ENCODE measurements at regions not wholly inside any gene's neighbourhood (a gene's known extent, or its start where the extent isn't known, plus 50 kb on each side); places are given as distances from the start of the nearest gene placed in this dataset.

DNA sequence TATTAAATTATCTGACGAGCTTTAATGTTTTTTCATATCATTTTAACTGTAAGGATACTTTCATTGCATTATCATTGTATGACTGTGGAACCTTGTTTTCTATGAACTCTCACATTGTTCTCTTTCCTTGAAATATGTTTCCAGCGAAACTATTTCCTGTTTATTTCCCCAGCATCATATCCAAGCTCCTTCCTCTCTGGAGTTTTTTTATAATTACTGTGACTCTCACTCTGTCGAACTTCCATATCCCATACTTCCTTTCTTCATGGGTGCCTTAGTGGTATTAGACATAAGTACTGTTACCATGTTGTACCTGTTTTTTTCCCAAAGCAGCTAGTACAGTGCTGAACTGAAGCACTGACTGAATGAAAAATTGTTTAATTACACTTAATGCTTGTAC, 373.6 kb upstream of the CNTN3 start (continued):
- TF ChIP-seq FOXM1 (IDR thresholded peaks at IDR 0.05; ENCODE audit: low read depth): no peak
- no peak for TF ChIP-seq ZBTB33 (IDR thresholded peaks at IDR 0.05; ENCODE audit: borderline replicate concordance, low read depth)
- TF ChIP-seq GABPA (IDR thresholded peaks at IDR 0.05; ENCODE audit: low read depth): no peak
- no peak for TF ChIP-seq EP300 (IDR thresholded peaks at IDR 0.05; ENCODE audit: borderline replicate concordance in 1 of 2, low read depth in 1 of 2, low read length in 1 of 2)
- no peak for TF ChIP-seq RCOR1 (IDR thresholded peaks at IDR 0.05; ENCODE audit: low read length)
- TF ChIP-seq CHD2 (IDR thresholded peaks at IDR 0.05; ENCODE audit: low read length, partially characterized antibody): no peak
- TF ChIP-seq RXRA (IDR thresholded peaks at IDR 0.05; ENCODE audit: borderline replicate concordance, low read depth): no peak
- no peak for TF ChIP-seq SIN3A (IDR thresholded peaks at IDR 0.05; ENCODE audit: borderline replicate concordance, low read depth, low read length)
- TF ChIP-seq YY1 (IDR thresholded peaks at IDR 0.05; ENCODE audit: low read depth): no peak
- TF ChIP-seq, protein P1, sequence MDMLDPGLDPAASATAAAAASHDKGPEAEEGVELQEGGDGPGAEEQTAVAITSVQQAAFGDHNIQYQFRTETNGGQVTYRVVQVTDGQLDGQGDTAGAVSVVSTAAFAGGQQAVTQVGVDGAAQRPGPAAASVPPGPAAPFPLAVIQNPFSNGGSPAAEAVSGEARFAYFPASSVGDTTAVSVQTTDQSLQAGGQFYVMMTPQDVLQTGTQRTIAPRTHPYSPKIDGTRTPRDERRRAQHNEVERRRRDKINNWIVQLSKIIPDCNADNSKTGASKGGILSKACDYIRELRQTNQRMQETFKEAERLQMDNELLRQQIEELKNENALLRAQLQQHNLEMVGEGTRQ (IDR thresholded peaks at IDR 0.05; ENCODE audit: borderline replicate concordance, low read depth, low read length): no peak
- no peak for TF ChIP-seq FOSL2 (IDR thresholded peaks at IDR 0.05; ENCODE audit: borderline replicate concordance, low read depth)
- TF ChIP-seq SMC3 (IDR thresholded peaks at IDR 0.05; ENCODE audit: low read depth, low read length): no peak

GRCh38 chr3:74992898-74993297, 378.4 kb upstream of the CNTN3 start:
- Histone ChIP-seq H3K4me1 (ENCODE audit: control insufficient read depth in 1 of 2, insufficient read depth in 2 of 2, low read depth in 1 of 2, low read length in 1 of 2) (no peaks in the 10 kb centered on the region), H3K4me3 (ENCODE audit: low read depth in 2 of 2, low read length in 1 of 2) (no peak overlapping the region), H3K27me3 (ENCODE audit: insufficient read depth) (no peaks in the 10 kb centered on the region), H3K36me3 (replicated peaks in 1 of 2; ENCODE audit: control insufficient read depth in 1 of 2, insufficient read depth in 2 of 2, low read length in 1 of 2) (no peaks in the 10 kb centered on the region), H3K9me2 (no peaks in the 10 kb centered on the region), H2AFZ (ENCODE audit: low read depth) (no peak overlapping the region), H3F3A (replicated peaks; ENCODE audit: insufficient read depth) (no peaks in the 10 kb centered on the region), H3K4me2 (no peak overlapping the region), H3K79me2 (ENCODE audit: insufficient read depth) (no peaks in the 10 kb centered on the region), H3K27ac (ENCODE audit: low read depth in 2 of 2, low read length in 1 of 2) (no peak overlapping the region), H4K20me1 (ENCODE audit: insufficient read depth) (no peaks in the 10 kb centered on the region), H3K9me3 (no peaks in the 10 kb centered on the region), H3K9ac (no peak overlapping the region)
- DNase-seq: no peak
- ChIA-PET CTCF (interaction anchor here (2.2 kb wide), 1 partner anchor 8 kb away, joined by 9 read pairs; no protein-coding TSS in a partner anchor), POLR2A (no interaction called here)
- no peak for TF ChIP-seq MEF2A (IDR thresholded peaks at IDR 0.05; ENCODE audit: borderline replicate concordance, low read depth)
- TF ChIP-seq, protein P2, sequence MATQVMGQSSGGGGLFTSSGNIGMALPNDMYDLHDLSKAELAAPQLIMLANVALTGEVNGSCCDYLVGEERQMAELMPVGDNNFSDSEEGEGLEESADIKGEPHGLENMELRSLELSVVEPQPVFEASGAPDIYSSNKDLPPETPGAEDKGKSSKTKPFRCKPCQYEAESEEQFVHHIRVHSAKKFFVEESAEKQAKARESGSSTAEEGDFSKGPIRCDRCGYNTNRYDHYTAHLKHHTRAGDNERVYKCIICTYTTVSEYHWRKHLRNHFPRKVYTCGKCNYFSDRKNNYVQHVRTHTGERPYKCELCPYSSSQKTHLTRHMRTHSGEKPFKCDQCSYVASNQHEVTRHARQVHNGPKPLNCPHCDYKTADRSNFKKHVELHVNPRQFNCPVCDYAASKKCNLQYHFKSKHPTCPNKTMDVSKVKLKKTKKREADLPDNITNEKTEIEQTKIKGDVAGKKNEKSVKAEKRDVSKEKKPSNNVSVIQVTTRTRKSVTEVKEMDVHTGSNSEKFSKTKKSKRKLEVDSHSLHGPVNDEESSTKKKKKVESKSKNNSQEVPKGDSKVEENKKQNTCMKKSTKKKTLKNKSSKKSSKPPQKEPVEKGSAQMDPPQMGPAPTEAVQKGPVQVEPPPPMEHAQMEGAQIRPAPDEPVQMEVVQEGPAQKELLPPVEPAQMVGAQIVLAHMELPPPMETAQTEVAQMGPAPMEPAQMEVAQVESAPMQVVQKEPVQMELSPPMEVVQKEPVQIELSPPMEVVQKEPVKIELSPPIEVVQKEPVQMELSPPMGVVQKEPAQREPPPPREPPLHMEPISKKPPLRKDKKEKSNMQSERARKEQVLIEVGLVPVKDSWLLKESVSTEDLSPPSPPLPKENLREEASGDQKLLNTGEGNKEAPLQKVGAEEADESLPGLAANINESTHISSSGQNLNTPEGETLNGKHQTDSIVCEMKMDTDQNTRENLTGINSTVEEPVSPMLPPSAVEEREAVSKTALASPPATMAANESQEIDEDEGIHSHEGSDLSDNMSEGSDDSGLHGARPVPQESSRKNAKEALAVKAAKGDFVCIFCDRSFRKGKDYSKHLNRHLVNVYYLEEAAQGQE (IDR thresholded peaks at IDR 0.05; ENCODE audit: low read depth, low read length): no peak
- no peak for TF ChIP-seq IRF3 (IDR thresholded peaks at IDR 0.05; ENCODE audit: low read depth, low read length)
- TF ChIP-seq TAF1 (IDR thresholded peaks at IDR 0.05; ENCODE audit: borderline replicate concordance, low read depth, low read length): no peak
- TF ChIP-seq YY1 (IDR thresholded peaks at IDR 0.05; ENCODE audit: low read depth): no peak
- no peak for TF ChIP-seq GATA2 (CRISPR knock-in tag; IDR thresholded peaks at IDR 0.05)
- no peak for TF ChIP-seq EZH2phosphoT487 (IDR thresholded peaks at IDR 0.05; ENCODE audit: borderline replicate concordance, low read depth)
- TF ChIP-seq PBX3 (IDR thresholded peaks at IDR 0.05): no peak
